Parathyroid adenoma (tissue), 2 donors: ENCODE measurements at regions not wholly inside any gene's neighbourhood (a gene's known extent, or its start where the extent isn't known, plus 50 kb on each side); places are given as distances from the start of the nearest gene placed in this dataset.

ENCODE experiments used
- H2AFZ ChIP-seq: fragments of 300-600 bp; sonication (generic); one replicate; pipeline ENCODE4 v1.7.0; 2017; ENCODE audit warnings: antibody characterized with exemption, mild to moderate bottlenecking
- H3K27ac ChIP-seq: fragments of 300-600 bp; sonication (generic); one replicate; pipeline ENCODE4 v1.7.0; 2017
- H3K27me3 ChIP-seq: fragments of 300-600 bp; sonication (generic); one replicate; pipeline ENCODE4 v1.7.0; 2017; ENCODE audit warnings: low read length; ENCODE audit not compliant: control insufficient read depth, insufficient read depth
- H3K36me3 ChIP-seq: fragments of 300-600 bp; sonication (generic); one replicate; pipeline ENCODE4 v1.7.0; 2017; ENCODE audit warnings: low read length; ENCODE audit not compliant: control insufficient read depth, insufficient read depth
- H3K4me1 ChIP-seq: fragments of 300-600 bp; sonication (generic); one replicate; pipeline ENCODE4 v1.7.0; 2017; ENCODE audit warnings: control low read depth
- H3K4me2 ChIP-seq: fragments of 300-600 bp; sonication (generic); one replicate; pipeline ENCODE4 v1.7.0; 2017; ENCODE audit warnings: low read length
- H3K4me3 ChIP-seq: fragments of 300-600 bp; sonication (generic); one replicate; pipeline ENCODE4 v1.7.0; 2017; ENCODE audit warnings: low read depth, low read length
- H3K79me2 ChIP-seq: fragments of 300-600 bp; sonication (generic); one replicate; pipeline ENCODE4 v1.7.0; 2017; ENCODE audit warnings: control low read depth
- H3K9ac ChIP-seq: fragments of 300-600 bp; sonication (generic); one replicate; pipeline ENCODE4 v1.7.0; 2017; ENCODE audit warnings: mild to moderate bottlenecking
- H3K9me3 ChIP-seq: fragments of 300-600 bp; sonication (generic); one replicate; pipeline ENCODE4 v1.7.0; 2017; ENCODE audit warnings: low read length; ENCODE audit not compliant: control insufficient read depth
- CTCF ChIP-seq: fragments of 300-600 bp; sonication (generic); IDR thresholded peaks from one replicate; pipeline ENCODE4 v1.7.0; 2017; ENCODE audit warnings: antibody characterized with exemption, mild to moderate bottlenecking
- donor health status: primary hyperparathyroidism.

- TF ChIP-seq CTCF: no peak
- Histone ChIP-seq H3K79me2 (no peaks in the 10 kb centered on the region), H3K4me2 (no peak overlapping the region), H3K36me3 (no peaks in the 10 kb centered on the region), H3K4me3 (no peak overlapping the region), H2AFZ (no peak overlapping the region), H3K9me3 (no peaks in the 10 kb centered on the region), H3K4me1 (no peaks in the 10 kb centered on the region), H3K27me3 (no peaks in the 10 kb centered on the region), H3K9ac (no peak overlapping the region), H3K27ac (no peak overlapping the region)
Measured at GRCh38 chr13:97873398-97873797, 80.1 kb upstream of the IPO5 start.

GRCh38 chr13:97875218-97875617 lies 78.3 kb upstream of the IPO5 start:
- Histone ChIP-seq H2AFZ (no peak overlapping the region), H3K4me3 (no peak overlapping the region), H3K9ac (no peak overlapping the region), H3K27me3 (no peaks in the 10 kb centered on the region), H3K79me2 (no peaks in the 10 kb centered on the region), H3K36me3 (no peaks in the 10 kb centered on the region), H3K27ac (no peak overlapping the region), H3K4me1 (no peaks in the 10 kb centered on the region), H3K4me2 (no peak overlapping the region), H3K9me3 (no peaks in the 10 kb centered on the region)
- no peak for TF ChIP-seq CTCF

- Histone ChIP-seq H2AFZ (no peak overlapping the region), H3K9me3 (no peaks in the 10 kb centered on the region), H3K27me3 (no peaks in the 10 kb centered on the region), H3K9ac (no peak overlapping the region), H3K79me2 (no peaks in the 10 kb centered on the region), H3K4me3 (no peak overlapping the region), H3K27ac (no peak overlapping the region), H3K4me1 (no peaks in the 10 kb centered on the region), H3K4me2 (no peak overlapping the region), H3K36me3 (no peaks in the 10 kb centered on the region)
- no peak for TF ChIP-seq CTCF
Measured at GRCh38 chr13:97875911-97876310, 77.6 kb upstream of the IPO5 start.

- Histone ChIP-seq H3K9me3 (no peaks in the 10 kb centered on the region), H2AFZ (no peak overlapping the region), H3K27me3 (no peaks in the 10 kb centered on the region), H3K27ac (no peak overlapping the region), H3K36me3 (no peaks in the 10 kb centered on the region), H3K4me2 (no peak overlapping the region), H3K4me1 (no peaks in the 10 kb centered on the region), H3K4me3 (no peak overlapping the region), H3K9ac (no peak overlapping the region), H3K79me2 (no peaks in the 10 kb centered on the region)
- TF ChIP-seq CTCF: no peak
Measured at GRCh38 chr13:97878431-97879375, 74.8 kb upstream of the IPO5 start.
